Ovary (tissue), 7 donors: ENCODE measurements at regions not wholly inside any gene's neighbourhood (a gene's known extent, or its start where the extent isn't known, plus 50 kb on each side); places are given as distances from the start of the nearest gene placed in this dataset.

Experiments
- DNase-seq, 5 donors: peaks; one replicate each; pipeline ENCODE4 v3.0.0-alpha.2; 2019 to 2020
- H3K27ac ChIP-seq, 2 donors: fragments of 200-600 bp; one replicate each; pipeline versions ENCODE4 v1.5.1 to v1.8.0; 2019 to 2022
- H3K27me3 ChIP-seq: fragments of 200-600 bp; one replicate; pipeline ENCODE4 v1.8.0; 2022
- H3K36me3 ChIP-seq: fragments of 200-600 bp; sonication (generic); one replicate; pipeline ENCODE4 v1.5.1; 2019
- H3K4me1 ChIP-seq: one replicate; pipeline ENCODE4 v1.8.1; 2013; ENCODE audit warnings: mild to moderate bottlenecking, moderate library complexity; ENCODE audit not compliant: insufficient read depth
- H3K4me3 ChIP-seq: fragments of 200-600 bp; sonication (generic); one replicate; pipeline ENCODE4 v1.5.1; 2017
- H3K9me3 ChIP-seq, 2 donors: fragments of 200-600 bp in 1 of 2; sonication (generic) in 1 of 2; one replicate each; pipeline versions ENCODE4 v1.5.1 to v1.8.1; 2013 to 2019; ENCODE audit warnings: mild to moderate bottlenecking in 1 of 2, moderate library complexity in 1 of 2
- EP300 ChIP-seq: sonication (generic); formaldehyde crosslinking; IDR thresholded peaks from one replicate; pipeline ENCODE4 v1.6.1; 2017; ENCODE audit warnings: antibody characterized with exemption
- POLR2A ChIP-seq: fragments of 450-650 bp; IDR thresholded peaks from one replicate; pipeline ENCODE4 v1.6.1; 2017; ENCODE audit warnings: antibody characterized with exemption, mild to moderate bottlenecking, moderate library complexity
- WGBS, 3 donors: extraction: QIAGEN DNeasy Blood & Tissue Kit in 1 of 3; methylation state at CpG; one replicate each; pipeline versions ENCODE4 v1.1.5 to v1.1.7; 2013 to 2017; 5-methylcytosine and 5-hydroxymethylcytosine counted together
- intact Hi-C, 4 donors: fragments of 100-400 bp; cut with DNase I; formaldehyde crosslinking; loops; one replicate each; pipeline versions ENCODE4 v1.11.0 to v1.15.1; 2022 to 2023
- TF ChIP-seq, protein P1 (sequence below), 3 donors: fragments of 450-650 bp in 2 of 3; fragments of 200-600 bp in 1 of 3; IDR thresholded peaks; one replicate each; pipeline versions ENCODE4 v1.5.1 to v1.8.0; 2016 to 2022; ENCODE audit warnings: antibody characterized with exemption in 3 of 3, mild to moderate bottlenecking in 1 of 3
- donor health status: DM: no; HTN: no; CAD: no; lungs with moderate emphysema.
- donor health status: DM: no; HTN: no; CAD: no.
- donor health status: Bipolar disorder and iron deficiency.
- donor health status: DM: no; HTN: no; CAD: no.
- donor health status: DM: yes; HTN: yes; CAD: no.

DNA sequence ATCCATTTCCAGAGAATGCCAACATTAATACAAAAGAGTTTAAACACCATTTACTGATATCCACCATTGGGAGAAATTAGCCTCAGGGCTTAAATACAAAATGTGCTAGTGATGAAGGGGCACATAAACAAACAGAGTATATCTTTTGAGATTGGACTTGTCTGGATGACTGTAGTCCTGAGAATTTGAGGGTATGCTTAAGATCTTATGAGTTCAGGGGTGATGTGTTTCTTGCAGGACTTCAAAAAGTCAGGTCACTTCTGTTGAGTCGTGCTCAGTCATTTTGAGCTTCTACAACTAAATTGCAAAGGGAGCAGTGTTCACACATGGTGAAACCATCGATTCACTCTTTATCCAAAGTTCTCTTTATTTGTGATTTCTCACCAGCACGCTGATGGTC lies 425.7 kb downstream of the ATP23 start:
- Histone ChIP-seq H3K27ac (no peak overlapping the region), H3K27me3 (no peaks in the 10 kb centered on the region), H3K4me1 (no peaks in the 10 kb centered on the region), H3K4me3 (no peak overlapping the region), H3K36me3 (no peaks in the 10 kb centered on the region), H3K9me3 (no peaks in the 10 kb centered on the region)
- no peak for TF ChIP-seq POLR2A
- no peak for TF ChIP-seq EP300
- TF ChIP-seq, protein P1, sequence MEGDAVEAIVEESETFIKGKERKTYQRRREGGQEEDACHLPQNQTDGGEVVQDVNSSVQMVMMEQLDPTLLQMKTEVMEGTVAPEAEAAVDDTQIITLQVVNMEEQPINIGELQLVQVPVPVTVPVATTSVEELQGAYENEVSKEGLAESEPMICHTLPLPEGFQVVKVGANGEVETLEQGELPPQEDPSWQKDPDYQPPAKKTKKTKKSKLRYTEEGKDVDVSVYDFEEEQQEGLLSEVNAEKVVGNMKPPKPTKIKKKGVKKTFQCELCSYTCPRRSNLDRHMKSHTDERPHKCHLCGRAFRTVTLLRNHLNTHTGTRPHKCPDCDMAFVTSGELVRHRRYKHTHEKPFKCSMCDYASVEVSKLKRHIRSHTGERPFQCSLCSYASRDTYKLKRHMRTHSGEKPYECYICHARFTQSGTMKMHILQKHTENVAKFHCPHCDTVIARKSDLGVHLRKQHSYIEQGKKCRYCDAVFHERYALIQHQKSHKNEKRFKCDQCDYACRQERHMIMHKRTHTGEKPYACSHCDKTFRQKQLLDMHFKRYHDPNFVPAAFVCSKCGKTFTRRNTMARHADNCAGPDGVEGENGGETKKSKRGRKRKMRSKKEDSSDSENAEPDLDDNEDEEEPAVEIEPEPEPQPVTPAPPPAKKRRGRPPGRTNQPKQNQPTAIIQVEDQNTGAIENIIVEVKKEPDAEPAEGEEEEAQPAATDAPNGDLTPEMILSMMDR (IDR thresholded peaks at IDR 0.05): no peak
- intact Hi-C loops: no loop called here
- no peak for DNase-seq
- 93 to 96% (median 96%) methylated on average over 3 of the region's 3 CpGs for WGBS, 3 donors

DNA sequence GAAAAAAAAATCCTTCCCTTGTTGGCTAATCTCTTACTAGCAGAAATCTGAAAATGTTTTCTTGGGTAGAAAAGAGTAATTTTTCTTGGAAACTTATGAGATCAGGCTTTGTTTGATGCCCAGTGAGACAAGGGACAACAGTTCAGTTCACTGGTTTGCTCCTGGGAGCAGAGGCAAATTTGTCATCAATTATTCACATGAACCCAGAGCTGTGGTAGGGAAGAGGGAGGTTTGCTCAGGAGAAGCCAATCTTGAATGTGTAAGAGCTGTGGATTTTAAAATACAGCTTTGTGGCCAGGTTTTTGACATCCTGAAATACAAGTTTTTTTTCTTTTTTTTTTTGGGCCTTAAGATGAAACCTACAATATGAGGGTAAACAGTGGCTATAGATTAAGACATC lies 426.6 kb downstream of the ATP23 start:
- H3K27me3 ChIP-seq: no peaks in the 10 kb centered on the region
- DNase-seq: no peak
- no peaks in the 10 kb centered on the region for H3K36me3 ChIP-seq
- no peaks in the 10 kb centered on the region for H3K4me1 ChIP-seq
- intact Hi-C loops: no loop called here
- H3K9me3 ChIP-seq: no peaks in the 10 kb centered on the region
- TF ChIP-seq POLR2A: no peak
- TF ChIP-seq, protein P1 (IDR thresholded peaks at IDR 0.05): no peak
- TF ChIP-seq EP300: no peak
- no peak overlapping the region for H3K4me3 ChIP-seq
- H3K27ac ChIP-seq: no peak overlapping the region

GRCh38 chr12:58369576-58369975 lies 428.2 kb downstream of the ATP23 start:
- WGBS, 3 donors: 56 to 75% (median 65%) methylated on average over 3 of the region's 3 CpGs
- TF ChIP-seq EP300 (no peak), POLR2A (no peak)
- TF ChIP-seq, protein P1 (IDR thresholded peaks at IDR 0.05): no peak
- Histone ChIP-seq H3K4me1 (no peaks in the 10 kb centered on the region), H3K9me3 (no peaks in the 10 kb centered on the region), H3K27me3 (no peaks in the 10 kb centered on the region), H3K27ac (no peak overlapping the region), H3K4me3 (no peak overlapping the region), H3K36me3 (no peaks in the 10 kb centered on the region)
- no peak for DNase-seq
- intact Hi-C loops: no loop called here

- H3K27me3 ChIP-seq: no peaks in the 10 kb centered on the region
- intact Hi-C loops: no loop called here
- H3K9me3 ChIP-seq: no peaks in the 10 kb centered on the region
- no peak overlapping the region for H3K27ac ChIP-seq
- H3K4me3 ChIP-seq: no peak overlapping the region
- no peak for DNase-seq
- H3K36me3 ChIP-seq: no peaks in the 10 kb centered on the region
- TF ChIP-seq EP300 (no peak), POLR2A (no peak)
- TF ChIP-seq, protein P1 (IDR thresholded peaks at IDR 0.05): no peak
- WGBS, 3 donors: 87 to 88% (median 88%) methylated on average over 3 of the region's 3 CpGs
- no peaks in the 10 kb centered on the region for H3K4me1 ChIP-seq
These were observed 430.9 kb downstream of the ATP23 start for GRCh38 chr12:58372298-58372697.

DNA sequence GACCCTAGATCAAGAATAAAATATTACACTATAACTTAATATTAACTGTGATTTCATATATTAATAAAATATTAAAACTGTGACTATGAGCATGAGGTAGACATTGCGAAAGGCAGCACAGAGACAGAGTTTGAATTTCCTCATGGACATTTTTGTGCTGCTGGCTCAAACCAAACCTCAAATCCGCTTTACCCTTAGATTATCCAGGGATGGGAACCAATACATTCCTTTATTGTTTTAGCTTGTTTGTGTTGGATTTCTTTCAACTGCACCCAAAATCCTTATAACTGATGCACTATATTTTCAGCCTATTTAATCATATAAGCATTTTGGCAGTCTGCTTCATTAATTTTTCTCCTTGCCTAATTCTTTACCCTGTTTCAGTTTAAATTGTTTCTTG lies 436.7 kb downstream of the ATP23 start:
- Histone ChIP-seq H3K4me1 (no peaks in the 10 kb centered on the region), H3K27me3 (no peaks in the 10 kb centered on the region), H3K36me3 (no peaks in the 10 kb centered on the region), H3K4me3 (no peak overlapping the region), H3K9me3 (no peaks in the 10 kb centered on the region), H3K27ac (no peak overlapping the region)
- TF ChIP-seq, protein P1 (IDR thresholded peaks at IDR 0.05): no peak
- 69 to 95% (median 95%) methylated on average over 2 of the region's 2 CpGs for WGBS, 3 donors
- no peak for DNase-seq
- intact Hi-C loops: no loop called here
